Psoas muscle (tissue), 7 donors: ENCODE measurements at regions not wholly inside any gene's neighbourhood (a gene's known extent, or its start where the extent isn't known, plus 50 kb on each side); places are given as distances from the start of the nearest gene placed in this dataset.

Experiments used
- ATAC-seq, 4 donors: fragments of 200-7000 bp; cut with Tn5 transposase; one replicate each; pipeline ENCODE4 v1.9.1; 2020; ENCODE audit warnings: moderate library complexity in 3 of 4, mild to moderate bottlenecking in 2 of 4
- DNase-seq, 2 donors: peaks; one replicate each; pipeline ENCODE4 v3.0.0-alpha.2; 2020
- H3K27ac ChIP-seq: fragments of 200-600 bp; one replicate; pipeline ENCODE4 v1.8.0; 2022
- H3K27me3 ChIP-seq, 3 donors: fragments of 200-600 bp in 1 of 3; one replicate each; pipeline versions ENCODE4 v1.6.1 to v1.8.0; 2013 to 2022; ENCODE audit warnings: low read length in 2 of 3, mild to moderate bottlenecking in 2 of 3, moderate library complexity in 1 of 3; ENCODE audit not compliant: insufficient read depth in 3 of 3
- H3K36me3 ChIP-seq, 2 donors: fragments of 200-600 bp in 1 of 2; one replicate each; pipeline versions ENCODE4 v1.6.1 to v1.8.0; 2013 to 2022; ENCODE audit warnings: low read depth in 1 of 2, mild to moderate bottlenecking in 1 of 2, moderate library complexity in 1 of 2; ENCODE audit not compliant: insufficient read depth in 1 of 2
- H3K4me1 ChIP-seq: fragments of 200-600 bp; one replicate; pipeline ENCODE4 v1.8.0; 2022
- H3K4me3 ChIP-seq: fragments of 200-600 bp; one replicate; pipeline ENCODE4 v1.8.0; 2022; ENCODE audit warnings: mild to moderate bottlenecking
- H3K9me3 ChIP-seq: fragments of 200-600 bp; one replicate; pipeline ENCODE4 v1.8.0; 2022
- CTCF ChIP-seq: fragments of 200-600 bp; IDR thresholded peaks from one replicate; pipeline ENCODE4 v1.8.0; 2022; ENCODE audit warnings: antibody characterized with exemption
- WGBS, 3 donors: extraction: QIAGEN DNeasy Blood & Tissue Kit; methylation state at CpG; one replicate each; pipeline versions ENCODE4 v1.1.6 to v1.1.7; 2013; 5-methylcytosine and 5-hydroxymethylcytosine counted together
- intact Hi-C, 2 donors: fragments of 100-400 bp; cut with DNase I; formaldehyde crosslinking; loops; one replicate each; pipeline versions ENCODE4 v1.11.0 to v1.14.2; 2022
- donor health status: healthy with polysubstance abuse.
- donor health status: DM: no; HTN: no; CAD: no; lungs with moderate emphysema.
- donor health status: Bipolar disorder and iron deficiency.
- donor health status: healthy.
- donor health status: DM: yes; HTN: yes; CAD: no.
- donor health status: DM: no; HTN: no; CAD: no.
- donor health status: DM: yes; HTN: yes; CAD: no.

- ATAC-seq: no peak
- 77 to 90% (median 83%) methylated on average over 7 of the region's 7 CpGs for WGBS, 3 donors
- no peak for TF ChIP-seq CTCF
Measured at GRCh38 chr6:210104-210456, 82.2 kb upstream of the DUSP22 start.

DNA sequence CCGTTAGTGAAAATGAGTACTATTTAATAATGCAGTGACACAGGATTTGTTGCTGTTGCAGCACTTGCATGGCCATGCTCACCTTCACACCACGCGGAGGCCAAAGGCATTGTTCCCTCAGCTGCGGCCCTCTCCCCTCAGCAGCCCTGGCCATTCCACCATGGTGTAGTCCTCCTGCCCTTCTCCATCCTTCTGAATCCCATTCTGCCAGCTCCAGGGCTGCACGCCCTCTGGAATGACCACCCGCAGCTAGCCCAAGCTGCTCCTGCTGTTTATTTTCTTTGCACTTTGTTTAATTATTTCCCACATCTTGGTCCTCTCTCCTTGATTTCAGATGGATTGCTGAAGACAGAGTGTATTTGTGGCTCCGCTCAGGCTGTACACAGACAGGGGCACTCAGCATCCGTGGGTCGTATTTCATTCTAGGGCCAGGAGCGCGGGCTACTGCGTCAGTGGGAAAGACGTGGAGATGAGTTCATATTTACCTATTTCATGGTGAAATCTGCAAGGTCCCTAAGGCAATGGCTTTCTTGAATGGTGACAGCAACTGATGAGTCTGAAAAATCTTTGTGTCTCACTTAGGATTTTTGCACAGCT, 81.4 kb upstream of the DUSP22 start:
- Histone ChIP-seq H3K9me3 (no peaks in the 10 kb centered on the region), H3K27me3 (peaks cover 0 to 23% (median 9%) of the 10 kb centered on the region in 3 donors), H3K36me3 (no peaks in the 10 kb centered on the region), H3K4me1 (no peaks in the 10 kb centered on the region), H3K27ac (no peak overlapping the region), H3K4me3 (no peak overlapping the region)
- no peak for TF ChIP-seq CTCF
- ATAC-seq: no peak
- intact Hi-C loops: no loop called here
- no peak for DNase-seq
- 40 to 55% (median 51%) methylated on average over 13 of the region's 13 CpGs for WGBS, 3 donors

More at GRCh38 chr6:210104-210456, 82.2 kb upstream of the DUSP22 start:
- Histone ChIP-seq H3K9me3 (no peaks in the 10 kb centered on the region), H3K27ac (no peak overlapping the region), H3K36me3 (no peaks in the 10 kb centered on the region), H3K4me1 (no peaks in the 10 kb centered on the region), H3K4me3 (no peak overlapping the region), H3K27me3 (peaks cover 0 to 23% (median 9%) of the 10 kb centered on the region in 3 donors)
- DNase-seq: no peak
- intact Hi-C loops: no loop called here

GRCh38 chr6:211871-212497, 80.3 kb upstream of the DUSP22 start:
- H3K4me1 ChIP-seq: no peaks in the 10 kb centered on the region
- TF ChIP-seq CTCF: no peak
- H3K9me3 ChIP-seq: no peaks in the 10 kb centered on the region
- no peaks in the 10 kb centered on the region for H3K36me3 ChIP-seq
- peaks cover 0 to 20% (median 9%) of the 10 kb centered on the region in 3 donors for H3K27me3 ChIP-seq
- H3K27ac ChIP-seq: no peak overlapping the region
- intact Hi-C loops: no loop called here
- DNase-seq (no peak), ATAC-seq (no peak)
- H3K4me3 ChIP-seq: no peak overlapping the region
- 47 to 61% (median 57%) methylated on average over 10 of the region's 10 CpGs for WGBS, 3 donors

DNA sequence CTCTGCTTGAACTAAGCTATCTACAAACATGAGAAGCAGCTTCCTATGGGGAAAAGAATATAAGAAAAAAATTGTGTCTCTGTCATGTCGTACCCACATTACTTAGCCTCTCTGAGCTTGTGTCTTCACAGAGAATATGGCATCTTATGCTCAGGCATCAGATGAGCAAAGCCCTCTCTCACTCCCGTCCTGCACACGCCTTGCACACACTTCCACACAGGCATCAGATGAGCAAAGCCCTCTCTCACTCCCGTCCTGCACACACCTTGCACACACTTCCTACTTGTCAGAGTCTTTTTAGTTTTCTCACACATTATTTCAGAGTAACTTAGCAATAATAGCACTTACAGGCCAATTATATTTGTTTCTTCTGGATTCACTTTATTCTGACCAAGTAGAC, 79.0 kb upstream of the DUSP22 start:
- intact Hi-C loops: no loop called here
- TF ChIP-seq CTCF: no peak
- H3K4me1 ChIP-seq: no peaks in the 10 kb centered on the region
- no peaks in the 10 kb centered on the region for H3K9me3 ChIP-seq
- H3K27me3 ChIP-seq: peaks cover 0 to 18% (median 12%) of the 10 kb centered on the region in 3 donors
- no peak overlapping the region for H3K4me3 ChIP-seq
- no peaks in the 10 kb centered on the region for H3K36me3 ChIP-seq
- DNase-seq (no peak), ATAC-seq (no peak)
- WGBS, 3 donors: 83 to 92% (median 88%) methylated on average over 4 of the region's 4 CpGs
- no peak overlapping the region for H3K27ac ChIP-seq

GRCh38 chr6:214428-214827, 77.9 kb upstream of the DUSP22 start:
- 92 to 96% (median 93%) methylated on average over 5 of the region's 5 CpGs for WGBS, 3 donors
- no peak for DNase-seq

More at GRCh38 chr6:214428-214827, 77.9 kb upstream of the DUSP22 start:
- intact Hi-C loops: no loop called here
- TF ChIP-seq CTCF: no peak
- H3K27ac ChIP-seq: no peak overlapping the region
- no peaks in the 10 kb centered on the region for H3K4me1 ChIP-seq
- peaks cover 0 to 13% (median 9%) of the 10 kb centered on the region in 3 donors for H3K27me3 ChIP-seq
- ATAC-seq: no peak
- H3K36me3 ChIP-seq: no peaks in the 10 kb centered on the region
- H3K4me3 ChIP-seq: no peak overlapping the region
- no peaks in the 10 kb centered on the region for H3K9me3 ChIP-seq
